ENCODE measurements at regions not wholly inside any gene's neighbourhood (a gene's known extent, or its start where the extent isn't known, plus 50 kb on each side); places are given as distances from the start of the nearest gene placed in this dataset.

DNA sequence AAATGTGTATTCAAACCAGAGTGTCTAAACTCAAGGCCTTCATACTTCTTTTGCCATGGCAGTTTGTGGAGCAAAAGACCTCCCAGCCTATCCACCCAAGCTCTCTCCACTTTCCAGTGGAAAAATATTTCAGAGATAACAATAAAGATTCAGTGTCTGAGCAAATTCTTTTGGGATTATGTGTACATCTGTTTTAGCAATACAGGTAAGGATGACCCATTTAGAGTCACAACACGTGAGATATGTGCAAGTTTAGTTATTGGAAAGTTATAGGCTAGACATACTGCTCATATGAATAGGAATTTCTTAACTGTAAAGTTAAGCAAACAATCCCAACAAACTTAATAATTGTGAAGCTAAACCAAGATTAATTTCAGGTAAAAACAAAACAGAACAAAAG is 174.5 kb upstream of the LRIG1 start:
- TF ChIP-seq EGR1 (IDR thresholded peaks at IDR 0.05) (no peak), CEBPB (IDR thresholded peaks at IDR 0.05) (no peak), ZBTB7A (IDR thresholded peaks at IDR 0.05; ENCODE audit: low read depth) (no peak), CREB1 (IDR thresholded peaks at IDR 0.05; ENCODE audit: low read depth) (no peak), EP300 (IDR thresholded peaks at IDR 0.05; ENCODE audit: borderline replicate concordance) (no peak)
- TF ChIP-seq, protein P1, sequence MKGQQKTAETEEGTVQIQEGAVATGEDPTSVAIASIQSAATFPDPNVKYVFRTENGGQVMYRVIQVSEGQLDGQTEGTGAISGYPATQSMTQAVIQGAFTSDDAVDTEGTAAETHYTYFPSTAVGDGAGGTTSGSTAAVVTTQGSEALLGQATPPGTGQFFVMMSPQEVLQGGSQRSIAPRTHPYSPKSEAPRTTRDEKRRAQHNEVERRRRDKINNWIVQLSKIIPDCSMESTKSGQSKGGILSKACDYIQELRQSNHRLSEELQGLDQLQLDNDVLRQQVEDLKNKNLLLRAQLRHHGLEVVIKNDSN (IDR thresholded peaks at IDR 0.05): no peak

DNA sequence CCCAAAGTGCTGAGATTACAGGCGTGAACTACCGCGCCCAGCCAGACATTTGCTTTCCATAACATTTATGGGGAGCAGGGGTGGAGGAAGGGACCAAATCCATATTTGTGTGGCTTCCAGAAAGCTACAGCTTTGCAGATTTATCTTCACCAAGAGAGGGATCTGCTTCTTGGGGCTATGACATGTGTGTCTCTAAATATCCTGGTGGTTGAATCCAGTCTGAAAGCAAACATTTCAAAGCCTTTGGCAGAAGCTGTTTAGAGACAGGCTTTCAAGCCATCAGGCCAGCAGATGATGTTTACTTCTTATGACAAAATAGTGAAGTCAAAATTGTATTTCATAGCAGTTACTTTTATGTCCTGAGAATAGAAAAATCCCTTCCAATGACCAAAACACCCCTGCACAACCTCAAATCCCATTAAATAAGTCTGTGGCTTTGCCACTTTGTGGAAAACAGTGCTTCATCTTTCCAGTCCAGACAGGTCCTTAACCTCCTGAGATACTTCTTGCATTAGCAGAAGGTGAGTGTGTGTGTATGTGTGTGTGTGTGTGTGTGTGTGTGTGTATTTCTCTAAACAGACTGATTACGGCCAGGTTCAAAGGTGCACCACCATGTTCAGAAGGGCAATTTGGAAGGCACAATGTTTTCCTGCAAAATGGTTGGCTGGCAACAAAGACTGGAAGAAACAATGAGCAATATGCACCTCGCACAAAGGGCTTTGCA is 191.4 kb upstream of the LRIG1 start:
- no peak for TF ChIP-seq TCF12 (IDR thresholded peaks at IDR 0.05; ENCODE audit: low read depth)
- TF ChIP-seq NFIC (IDR thresholded peaks at IDR 0.05): no peak
- TF ChIP-seq, protein P2, sequence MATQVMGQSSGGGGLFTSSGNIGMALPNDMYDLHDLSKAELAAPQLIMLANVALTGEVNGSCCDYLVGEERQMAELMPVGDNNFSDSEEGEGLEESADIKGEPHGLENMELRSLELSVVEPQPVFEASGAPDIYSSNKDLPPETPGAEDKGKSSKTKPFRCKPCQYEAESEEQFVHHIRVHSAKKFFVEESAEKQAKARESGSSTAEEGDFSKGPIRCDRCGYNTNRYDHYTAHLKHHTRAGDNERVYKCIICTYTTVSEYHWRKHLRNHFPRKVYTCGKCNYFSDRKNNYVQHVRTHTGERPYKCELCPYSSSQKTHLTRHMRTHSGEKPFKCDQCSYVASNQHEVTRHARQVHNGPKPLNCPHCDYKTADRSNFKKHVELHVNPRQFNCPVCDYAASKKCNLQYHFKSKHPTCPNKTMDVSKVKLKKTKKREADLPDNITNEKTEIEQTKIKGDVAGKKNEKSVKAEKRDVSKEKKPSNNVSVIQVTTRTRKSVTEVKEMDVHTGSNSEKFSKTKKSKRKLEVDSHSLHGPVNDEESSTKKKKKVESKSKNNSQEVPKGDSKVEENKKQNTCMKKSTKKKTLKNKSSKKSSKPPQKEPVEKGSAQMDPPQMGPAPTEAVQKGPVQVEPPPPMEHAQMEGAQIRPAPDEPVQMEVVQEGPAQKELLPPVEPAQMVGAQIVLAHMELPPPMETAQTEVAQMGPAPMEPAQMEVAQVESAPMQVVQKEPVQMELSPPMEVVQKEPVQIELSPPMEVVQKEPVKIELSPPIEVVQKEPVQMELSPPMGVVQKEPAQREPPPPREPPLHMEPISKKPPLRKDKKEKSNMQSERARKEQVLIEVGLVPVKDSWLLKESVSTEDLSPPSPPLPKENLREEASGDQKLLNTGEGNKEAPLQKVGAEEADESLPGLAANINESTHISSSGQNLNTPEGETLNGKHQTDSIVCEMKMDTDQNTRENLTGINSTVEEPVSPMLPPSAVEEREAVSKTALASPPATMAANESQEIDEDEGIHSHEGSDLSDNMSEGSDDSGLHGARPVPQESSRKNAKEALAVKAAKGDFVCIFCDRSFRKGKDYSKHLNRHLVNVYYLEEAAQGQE (IDR thresholded peaks at IDR 0.05; ENCODE audit: low read depth): no peak
- no peak for TF ChIP-seq EP300 (IDR thresholded peaks at IDR 0.05; ENCODE audit: borderline replicate concordance)
- TF ChIP-seq YY1 (IDR thresholded peaks at IDR 0.05; ENCODE audit: low read depth): no peak
- TF ChIP-seq, protein P1 (IDR thresholded peaks at IDR 0.05): no peak
- TF ChIP-seq RAD21 (IDR thresholded peaks at IDR 0.05; ENCODE audit: low read depth): no peak
- no peak for TF ChIP-seq TEAD4 (IDR thresholded peaks at IDR 0.05)
- TF ChIP-seq TAF1 (IDR thresholded peaks at IDR 0.05; ENCODE audit: low read depth): no peak
- TF ChIP-seq, protein P3, sequence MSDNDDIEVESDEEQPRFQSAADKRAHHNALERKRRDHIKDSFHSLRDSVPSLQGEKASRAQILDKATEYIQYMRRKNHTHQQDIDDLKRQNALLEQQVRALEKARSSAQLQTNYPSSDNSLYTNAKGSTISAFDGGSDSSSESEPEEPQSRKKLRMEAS (IDR thresholded peaks at IDR 0.05): no peak
- no peak for TF ChIP-seq EGR1 (IDR thresholded peaks at IDR 0.05)
- no peak for TF ChIP-seq ZBTB7A (IDR thresholded peaks at IDR 0.05; ENCODE audit: low read depth)
- no peak for TF ChIP-seq CREB1 (IDR thresholded peaks at IDR 0.05; ENCODE audit: low read depth)
- TF ChIP-seq FOXM1 (IDR thresholded peaks at IDR 0.05; ENCODE audit: borderline replicate concordance, low read depth): no peak
- TF ChIP-seq CEBPB (IDR thresholded peaks at IDR 0.05): no peak

DNA sequence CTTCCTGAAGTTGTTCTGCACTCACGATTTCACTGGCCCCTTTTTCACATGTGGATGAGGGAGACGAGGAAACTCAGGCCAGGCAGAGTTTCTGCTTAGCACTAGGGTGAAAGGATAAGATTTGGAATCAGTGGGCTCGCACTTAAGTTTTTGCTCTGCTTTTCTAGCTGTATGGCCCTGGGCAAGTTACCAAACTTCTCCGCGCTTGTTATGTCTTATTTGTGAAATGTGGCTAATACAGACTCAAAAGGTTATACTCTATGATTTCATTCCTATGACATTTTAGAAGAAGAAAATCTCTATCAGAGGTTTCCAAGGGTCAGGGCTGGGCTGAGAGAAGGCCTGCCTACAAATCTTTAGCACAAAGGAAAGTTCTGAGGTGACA is 191.9 kb upstream of the LRIG1 start:
- TF ChIP-seq CEBPB (IDR thresholded peaks at IDR 0.05) (no peak), TCF12 (IDR thresholded peaks at IDR 0.05; ENCODE audit: low read depth) (no peak), NFIC (IDR thresholded peaks at IDR 0.05) (no peak), EGR1 (IDR thresholded peaks at IDR 0.05) (no peak)

DNA sequence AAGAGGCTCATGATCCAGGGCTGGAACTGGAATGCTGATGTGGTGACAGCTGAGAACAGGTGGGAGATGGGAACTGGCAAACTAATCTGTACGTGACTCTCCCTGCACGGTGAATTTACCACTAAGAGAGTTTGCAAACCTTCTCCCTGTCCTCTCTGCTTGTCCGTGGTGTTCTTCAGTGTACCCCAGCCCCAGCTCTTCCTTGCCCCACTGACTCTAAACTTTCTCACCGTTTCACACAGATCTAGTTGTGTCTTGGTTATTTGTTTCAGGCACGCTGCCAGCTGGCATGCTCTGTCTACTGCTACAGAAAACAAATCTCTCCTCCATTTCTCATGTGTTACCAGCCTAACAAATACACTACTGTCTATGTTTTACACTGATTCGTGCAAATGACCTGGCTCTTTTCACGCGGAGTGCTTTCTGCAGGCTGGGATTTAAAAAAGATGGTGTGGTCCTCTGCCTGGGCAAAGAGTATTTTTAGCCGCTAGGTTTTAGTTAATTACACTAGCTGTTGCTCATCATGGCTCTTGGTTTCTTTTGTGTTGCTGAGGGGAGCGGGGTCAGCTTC is 192.7 kb upstream of the LRIG1 start:
- TF ChIP-seq, protein P2 (IDR thresholded peaks at IDR 0.05; ENCODE audit: low read depth): no peak
- TF ChIP-seq NFIC (IDR thresholded peaks at IDR 0.05): 0 out of 2 replicates have a peak, but pooled peaks have one; percentile 31

DNA sequence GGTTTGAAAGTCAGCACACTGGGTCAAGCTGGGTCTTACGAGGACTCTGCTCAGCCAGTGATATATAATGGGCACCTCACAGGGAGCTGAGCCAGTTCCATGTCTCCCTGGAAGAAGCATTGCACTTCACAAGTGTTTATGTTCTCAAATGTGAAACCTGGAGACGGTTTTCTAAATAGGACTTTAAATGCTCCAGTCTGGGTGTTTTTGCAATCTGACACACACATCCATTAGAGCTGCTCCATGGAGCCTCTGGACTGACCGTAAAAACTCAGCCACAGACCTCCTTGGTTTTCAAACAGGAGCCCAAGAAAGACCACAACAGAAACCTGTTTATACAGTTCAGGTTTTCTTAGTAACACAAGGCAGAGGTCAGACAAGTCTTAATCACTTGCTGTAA is 201.3 kb upstream of the LRIG1 start:
- TF ChIP-seq EGR1 (IDR thresholded peaks at IDR 0.05): no peak
- TF ChIP-seq, protein P3 (IDR thresholded peaks at IDR 0.05): no peak
- no peak for TF ChIP-seq TCF12 (IDR thresholded peaks at IDR 0.05; ENCODE audit: low read depth)
- no peak for TF ChIP-seq CEBPB (IDR thresholded peaks at IDR 0.05)
- no peak for TF ChIP-seq FOXM1 (IDR thresholded peaks at IDR 0.05; ENCODE audit: borderline replicate concordance, low read depth)
- TF ChIP-seq, protein P1 (IDR thresholded peaks at IDR 0.05): no peak
- TF ChIP-seq TEAD4 (IDR thresholded peaks at IDR 0.05): no peak
- no peak for TF ChIP-seq CREB1 (IDR thresholded peaks at IDR 0.05; ENCODE audit: low read depth)

DNA sequence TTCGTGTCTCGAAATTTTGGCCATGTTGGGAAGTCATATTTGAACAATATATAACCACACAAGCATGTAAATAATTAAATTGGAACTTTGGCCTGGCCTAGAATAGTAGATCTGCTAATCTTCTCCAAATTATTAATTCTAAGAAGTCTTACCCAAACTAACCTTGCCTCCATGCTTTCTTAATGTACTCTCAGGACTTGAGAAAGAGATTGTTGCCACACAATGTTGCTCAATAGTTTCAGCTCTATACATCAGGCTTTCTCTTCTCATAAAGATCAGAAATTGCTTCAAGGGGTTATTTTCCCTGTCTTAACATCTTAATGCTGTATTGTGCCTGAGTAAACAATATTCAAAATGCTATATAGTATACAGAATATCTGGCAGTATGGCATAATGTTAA is 202.7 kb upstream of the LRIG1 start:
- TF ChIP-seq CREB1 (IDR thresholded peaks at IDR 0.05; ENCODE audit: low read depth) (no peak), EGR1 (IDR thresholded peaks at IDR 0.05) (no peak), FOXM1 (IDR thresholded peaks at IDR 0.05; ENCODE audit: borderline replicate concordance, low read depth) (no peak)

Measured in Ishikawa (cell line).